Progenitor cell of endocrine pancreas (in vitro differentiated cells): ENCODE measurements at regions not wholly inside any gene's neighbourhood (a gene's known extent, or its start where the extent isn't known, plus 50 kb on each side); places are given as distances from the start of the nearest gene placed in this dataset.

ENCODE experiments used
- DNase-seq: peaks from one replicate; pipeline ENCODE4 v3.0.0; 2021; ENCODE audit warnings: low spot score; ENCODE audit not compliant: unreplicated experiment
- H3K27ac Mint-ChIP-seq: 2 replicates; pipeline ENCODE4 v1.8.0; 2021; ENCODE audit warnings: mild to moderate bottlenecking, moderate library complexity, mixed read lengths
- H3K27me3 Mint-ChIP-seq: 2 replicates; pipeline ENCODE4 v1.8.0; 2021; ENCODE audit warnings: mixed read lengths
- H3K36me3 Mint-ChIP-seq: 2 replicates; pipeline ENCODE4 v1.8.0; 2022; ENCODE audit warnings: mixed read lengths; ENCODE audit not compliant: insufficient read depth
- H3K4me1 Mint-ChIP-seq: 2 replicates; pipeline ENCODE4 v1.8.0; 2021; ENCODE audit warnings: low read depth, mixed read lengths
- H3K4me3 Mint-ChIP-seq: 2 replicates; pipeline ENCODE4 v1.8.0; 2021; ENCODE audit warnings: low read depth, mild to moderate bottlenecking, moderate library complexity, mixed read lengths
- H3K9me3 Mint-ChIP-seq: 2 replicates; pipeline ENCODE4 v1.8.0; 2021; ENCODE audit warnings: low read depth, mixed read lengths
- CTCF ChIP-seq: fragments of 200-600 bp; sonication (generic); IDR thresholded peaks from one replicate; pipeline ENCODE4 v1.5.0; 2021; ENCODE audit warnings: antibody characterized with exemption, mild to moderate bottlenecking; ENCODE audit not compliant: unreplicated experiment

- no peak for TF ChIP-seq CTCF
- Mint-ChIP-seq H3K27ac (peak overlapping the region; percentile 72), H3K36me3 (no peaks in the 10 kb centered on the region), H3K4me1 (peaks cover 18% of the 10 kb centered on the region), H3K27me3 (peaks cover 5% of the 10 kb centered on the region), H3K9me3 (no peaks in the 10 kb centered on the region), H3K4me3 (no peak overlapping the region)
- no peak for DNase-seq
Observed at GRCh38 chr5:173746047-173746646, 129.7 kb upstream of the BOD1 start.

GRCh38 chr5:173747876-173748275 is 131.4 kb upstream of the BOD1 start:
- Mint-ChIP-seq H3K4me1 (peaks cover 18% of the 10 kb centered on the region), H3K36me3 (no peaks in the 10 kb centered on the region), H3K4me3 (no peak overlapping the region), H3K27me3 (peaks cover 9% of the 10 kb centered on the region), H3K9me3 (no peaks in the 10 kb centered on the region), H3K27ac (no peak overlapping the region)
- TF ChIP-seq CTCF: no peak
- DNase-seq: no peak

DNA sequence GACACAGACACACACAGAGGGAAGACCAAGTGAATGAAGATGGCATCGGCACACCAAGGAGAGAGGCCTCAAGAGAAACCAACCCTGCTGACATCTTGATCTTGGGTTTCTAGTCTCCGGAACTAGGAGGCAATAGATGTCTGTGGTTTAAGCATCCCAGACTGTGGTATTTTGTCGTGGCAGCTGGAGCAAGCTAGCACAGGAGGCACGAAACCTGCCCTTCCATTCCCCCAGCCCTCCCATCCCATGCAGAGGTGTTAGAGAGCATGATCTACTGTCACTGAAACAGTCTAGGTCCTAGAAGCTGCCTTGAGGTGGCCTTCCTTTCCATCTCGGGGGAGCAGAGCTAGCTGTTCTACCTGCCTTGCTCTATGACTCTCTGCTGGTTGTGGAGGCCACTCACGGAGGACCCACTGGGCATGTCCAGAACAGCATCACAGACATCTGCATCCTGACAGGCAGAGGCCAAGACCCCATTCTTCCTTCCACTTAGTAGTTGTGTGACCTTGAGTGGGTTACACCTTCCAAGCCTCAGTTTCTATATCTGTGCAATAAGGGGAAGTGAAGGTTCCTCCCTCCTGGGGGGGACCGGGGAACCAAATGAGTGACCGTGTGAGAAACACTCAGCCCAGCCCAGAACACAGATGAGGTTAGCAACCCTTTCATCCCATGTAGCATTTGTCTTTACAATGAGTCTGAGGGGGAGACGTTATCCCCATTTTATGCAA is 134.3 kb upstream of the BOD1 start:
- no peaks in the 10 kb centered on the region for H3K36me3 Mint-ChIP-seq
- no peak overlapping the region for H3K4me3 Mint-ChIP-seq
- H3K27ac Mint-ChIP-seq: no peak overlapping the region
- DNase-seq: no peak
- no peaks in the 10 kb centered on the region for H3K9me3 Mint-ChIP-seq
- H3K27me3 Mint-ChIP-seq: peaks cover 6% of the 10 kb centered on the region
- peaks cover 9% of the 10 kb centered on the region for H3K4me1 Mint-ChIP-seq
- no peak for TF ChIP-seq CTCF

- TF ChIP-seq CTCF: no peak
- H3K9me3 Mint-ChIP-seq: no peaks in the 10 kb centered on the region
- H3K27me3 Mint-ChIP-seq: peaks cover 6% of the 10 kb centered on the region
- peaks cover 4% of the 10 kb centered on the region for H3K4me1 Mint-ChIP-seq
- no peak overlapping the region for H3K27ac Mint-ChIP-seq
- H3K36me3 Mint-ChIP-seq: no peaks in the 10 kb centered on the region
- no peak overlapping the region for H3K4me3 Mint-ChIP-seq
- DNase-seq: no peak
Observed at GRCh38 chr5:173751266-173751600, 134.8 kb upstream of the BOD1 start.

GRCh38 chr5:173752653-173753052 is 135.5 kb upstream of the CPEB4 start:
- Mint-ChIP-seq H3K4me3 (no peak overlapping the region), H3K27me3 (peaks cover 6% of the 10 kb centered on the region), H3K9me3 (no peaks in the 10 kb centered on the region), H3K36me3 (no peaks in the 10 kb centered on the region), H3K4me1 (no peaks in the 10 kb centered on the region), H3K27ac (no peak overlapping the region)
- DNase-seq: no peak
- TF ChIP-seq CTCF: no peak
